ENCODE measurements at regions not wholly inside any gene's neighbourhood (a gene's known extent, or its start where the extent isn't known, plus 50 kb on each side); places are given as distances from the start of the nearest gene placed in this dataset.

DNA sequence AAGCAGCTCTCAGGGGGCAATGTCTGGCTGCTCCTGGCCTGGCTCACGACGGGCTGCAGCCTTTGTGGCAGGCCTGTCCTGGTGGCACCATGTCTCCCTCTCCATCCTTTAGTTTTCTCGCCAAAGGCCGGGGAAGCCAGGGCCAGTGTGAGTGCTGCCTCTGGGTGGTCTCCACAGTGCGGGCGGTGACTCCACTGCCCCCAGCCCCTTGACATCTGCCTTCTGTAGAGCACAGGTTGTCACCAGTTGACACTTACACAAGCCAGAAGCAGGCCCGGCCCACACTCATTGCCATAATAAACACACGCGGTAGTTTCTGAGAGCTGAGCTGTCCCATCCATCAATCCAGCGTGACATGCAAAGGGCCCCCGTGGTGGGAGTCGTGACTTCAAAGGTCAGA lies 219.5 kb downstream of the TFAP2C start:
- DNase-seq: no peak
- intact Hi-C loops (cut with micrococcal nuclease): no loop called here

DNA sequence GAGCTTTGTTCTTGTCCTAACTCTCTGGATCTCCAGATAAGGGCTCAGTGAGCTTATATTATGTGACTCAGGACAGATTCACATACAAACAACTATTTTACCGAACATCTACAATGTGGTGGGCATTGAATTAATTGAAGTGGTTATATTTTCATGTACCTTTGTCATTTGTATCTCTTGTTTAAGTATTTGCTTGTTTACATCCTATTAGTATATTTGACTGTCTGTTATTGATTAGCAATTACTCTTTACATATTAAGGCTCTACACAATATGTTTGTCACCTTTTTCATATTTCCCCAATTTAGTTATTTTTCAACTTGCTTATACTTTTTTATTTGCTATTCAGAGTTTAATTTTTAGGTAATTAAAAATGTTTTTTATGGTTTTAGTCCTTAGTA lies 222.4 kb downstream of the TFAP2C start:
- no peak for ATAC-seq
- intact Hi-C loops (cut with micrococcal nuclease): no loop called here
- no peak for DNase-seq

More for the DNA sequence above, 219.5 kb downstream of the TFAP2C start:
- ATAC-seq: no peak

DNA sequence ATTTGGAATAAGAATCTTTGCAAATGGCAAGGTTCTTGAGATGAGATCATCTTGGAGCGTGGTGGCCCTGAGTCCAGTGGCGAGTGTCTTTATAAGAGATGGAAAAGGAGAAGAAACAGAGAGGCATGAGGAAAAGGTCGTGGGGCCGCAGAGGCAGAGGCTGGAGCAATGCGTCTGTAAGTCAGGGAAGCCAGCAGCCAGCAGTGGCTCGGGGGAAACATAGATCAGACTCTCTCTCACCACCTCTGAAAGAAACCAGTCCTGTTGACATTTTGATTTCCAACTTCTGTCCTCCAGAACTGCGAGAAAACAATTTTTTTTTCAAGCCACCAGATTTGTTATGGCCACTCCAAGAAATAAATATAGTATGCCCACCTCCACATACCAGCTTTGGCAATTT lies 226.6 kb downstream of the TFAP2C start:
- DNase-seq (no peak), ATAC-seq (no peak)
- intact Hi-C loops (cut with micrococcal nuclease): no loop called here

DNA sequence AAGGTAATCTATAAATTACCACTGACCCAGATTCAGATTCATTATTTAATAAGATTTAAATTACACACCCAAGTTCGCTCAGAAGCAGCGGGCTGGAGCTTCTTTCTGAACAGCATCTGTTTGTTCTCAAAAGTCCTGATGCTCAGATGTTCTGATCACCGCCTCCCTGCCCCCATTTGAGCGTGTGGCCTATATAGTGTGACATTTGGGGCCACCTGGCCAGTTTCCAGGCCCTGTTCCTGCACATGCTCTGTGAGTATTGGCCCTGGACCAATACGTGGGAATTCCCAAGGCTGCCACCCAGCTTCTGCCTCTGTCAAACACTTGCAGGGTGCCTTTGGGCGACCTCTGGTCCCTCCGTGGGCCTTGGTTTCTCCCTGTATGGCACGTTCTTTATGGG lies 228.8 kb downstream of the TFAP2C start:
- ATAC-seq: no peak
- intact Hi-C loops (cut with micrococcal nuclease): no loop called here
- no peak for DNase-seq

DNA sequence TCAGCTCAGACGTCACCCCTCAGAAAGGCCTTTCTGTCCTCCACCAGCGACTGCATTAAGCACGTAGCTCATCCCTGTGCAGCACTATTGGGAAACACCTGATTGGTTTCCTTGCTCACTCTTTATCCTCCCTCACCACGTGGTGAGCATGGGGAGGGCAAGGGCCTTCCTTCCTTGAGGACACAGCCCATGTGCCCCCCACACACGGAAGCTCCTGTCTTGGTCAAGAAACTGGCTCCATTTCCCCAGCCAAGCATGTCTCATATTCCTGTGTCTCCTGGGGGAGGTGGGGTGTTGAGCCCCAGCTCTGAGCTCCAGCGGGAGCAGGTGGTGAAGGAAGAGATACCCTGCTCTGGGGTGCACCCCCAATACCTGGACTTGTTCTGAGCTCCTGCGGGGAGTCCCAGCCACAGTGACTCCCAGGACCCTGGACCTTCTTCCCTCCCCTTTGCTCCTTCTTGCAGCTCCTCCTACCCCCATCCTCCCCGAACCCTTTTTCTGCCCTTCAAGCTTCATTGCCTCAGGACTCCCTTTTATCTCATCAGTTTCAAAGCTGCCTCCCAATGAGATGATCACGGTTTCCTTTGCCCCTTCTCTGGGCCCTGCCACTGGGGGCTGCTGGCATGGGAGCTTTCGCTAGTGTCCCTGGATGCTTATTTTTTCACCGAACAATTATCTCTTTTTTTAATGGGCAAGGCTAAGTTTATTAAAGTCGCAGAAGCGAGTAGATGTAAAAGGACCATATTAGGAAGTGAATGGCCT lies 230.1 kb downstream of the TFAP2C start:
- no peak for ATAC-seq
- intact Hi-C loops (cut with micrococcal nuclease): no loop called here
- no peak for DNase-seq

DNA sequence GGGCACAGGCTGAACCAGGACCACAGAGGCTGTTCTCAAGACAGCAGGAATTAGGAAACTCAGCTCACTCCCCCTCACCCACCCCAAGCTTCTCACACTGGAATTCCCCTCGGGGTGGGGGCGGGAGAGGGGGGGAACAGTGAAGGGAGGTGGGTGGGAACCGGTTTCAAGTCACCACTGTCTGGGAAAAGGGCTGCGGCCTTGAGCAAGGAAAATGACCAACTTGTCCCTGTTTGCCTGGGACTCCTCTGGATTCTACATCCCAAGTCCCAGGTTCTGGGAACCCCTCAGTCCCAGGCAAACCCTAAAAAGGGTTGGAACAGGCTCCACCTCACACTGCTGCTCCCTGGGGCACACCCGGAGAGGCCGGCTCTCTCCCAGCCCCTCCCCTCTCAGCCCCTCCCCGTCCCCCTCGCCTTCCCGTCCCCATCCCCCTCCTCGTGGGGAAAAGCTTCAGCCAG lies 230.7 kb downstream of the TFAP2C start:
- intact Hi-C loops (cut with micrococcal nuclease): no loop called here
- DNase-seq: no peak
- no peak for ATAC-seq

DNA sequence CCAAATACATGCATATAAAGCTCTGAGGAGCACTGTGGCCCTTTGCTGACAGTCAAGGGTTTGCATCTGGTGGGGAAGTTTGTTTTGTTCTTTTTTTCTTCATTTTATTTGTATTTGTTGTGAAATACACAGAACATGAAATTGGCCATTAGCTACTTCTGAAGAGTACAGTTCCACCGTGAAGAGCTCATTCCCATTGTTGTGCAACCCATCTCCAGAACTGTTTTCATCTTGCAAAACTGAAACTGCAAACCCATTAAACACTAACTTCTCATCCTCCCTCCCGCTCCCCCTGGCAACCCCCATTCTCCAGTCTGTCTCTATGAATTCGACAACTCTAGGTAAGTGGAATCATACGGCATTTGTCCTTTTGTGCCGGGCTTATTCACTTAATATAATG lies 231.3 kb downstream of the TFAP2C start:
- ATAC-seq (no peak), DNase-seq (no peak)
- intact Hi-C loops (cut with micrococcal nuclease): no loop called here

DNA sequence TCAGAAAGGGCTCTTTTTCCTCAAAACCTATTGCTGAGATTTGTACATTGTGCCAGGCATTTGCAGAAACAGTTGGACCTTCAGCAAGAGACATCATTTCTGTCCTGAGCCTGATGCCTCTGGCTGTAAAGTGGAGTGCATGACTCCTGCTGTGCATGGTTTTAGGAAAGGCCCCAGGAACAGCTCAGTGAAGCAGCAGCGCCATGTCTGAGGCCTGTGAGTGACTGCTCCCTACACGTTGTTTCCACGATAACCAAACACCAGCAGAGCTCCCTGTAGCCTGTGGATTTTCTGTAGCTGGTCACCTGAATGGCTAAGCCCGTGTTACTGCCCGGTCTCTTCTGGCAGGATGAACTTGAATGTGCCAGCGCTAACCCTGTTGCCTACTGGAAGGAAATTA lies 232.5 kb downstream of the TFAP2C start:
- DNase-seq: no peak
- ATAC-seq: no peak
- intact Hi-C loops (cut with micrococcal nuclease): no loop called here

DNA sequence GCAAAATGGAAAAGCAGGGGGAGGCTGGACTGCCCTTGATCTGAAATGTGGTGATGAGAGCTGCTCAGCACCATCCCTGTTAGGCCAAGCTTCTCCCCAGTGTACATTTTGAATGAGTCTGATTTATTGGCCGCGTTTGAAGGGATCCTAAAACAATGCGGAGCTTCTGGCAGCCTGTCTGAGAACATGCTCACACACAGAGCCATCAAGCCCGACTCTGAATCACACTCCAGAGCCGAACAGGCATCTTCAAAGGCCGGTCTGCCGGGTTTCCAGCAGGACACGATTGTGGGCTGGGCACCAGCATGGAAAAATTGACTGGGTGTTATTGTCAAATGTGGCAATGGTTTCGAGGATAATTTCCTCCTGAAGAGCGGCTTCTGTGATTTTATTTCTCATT lies 235.9 kb downstream of the TFAP2C start:
- no peak for ATAC-seq
- intact Hi-C loops (cut with micrococcal nuclease): no loop called here

DNA sequence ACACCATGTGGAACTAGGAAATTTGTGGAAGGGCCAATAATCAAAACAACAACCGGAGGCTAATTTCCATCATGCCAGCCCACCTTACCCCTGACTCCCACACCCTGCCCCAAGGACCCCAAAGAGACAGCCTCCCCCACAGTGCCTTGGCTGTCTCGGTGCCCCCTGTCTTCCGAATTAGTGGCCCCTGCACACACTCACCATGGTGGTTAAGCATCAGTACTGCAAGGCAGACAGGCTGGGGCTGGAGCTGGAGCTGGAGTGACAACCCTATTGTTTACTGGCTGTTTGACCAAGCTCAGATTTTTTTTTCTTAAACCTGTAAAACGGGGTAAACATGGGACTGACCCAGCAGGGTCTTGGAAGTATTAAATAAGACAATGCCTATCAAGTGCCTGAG lies 238.0 kb downstream of the TFAP2C start:
- DNase-seq (no peak), ATAC-seq (no peak)
- intact Hi-C loops (cut with micrococcal nuclease): no loop called here

More for the DNA sequence above, 235.9 kb downstream of the TFAP2C start:
- DNase-seq: no peak

DNA sequence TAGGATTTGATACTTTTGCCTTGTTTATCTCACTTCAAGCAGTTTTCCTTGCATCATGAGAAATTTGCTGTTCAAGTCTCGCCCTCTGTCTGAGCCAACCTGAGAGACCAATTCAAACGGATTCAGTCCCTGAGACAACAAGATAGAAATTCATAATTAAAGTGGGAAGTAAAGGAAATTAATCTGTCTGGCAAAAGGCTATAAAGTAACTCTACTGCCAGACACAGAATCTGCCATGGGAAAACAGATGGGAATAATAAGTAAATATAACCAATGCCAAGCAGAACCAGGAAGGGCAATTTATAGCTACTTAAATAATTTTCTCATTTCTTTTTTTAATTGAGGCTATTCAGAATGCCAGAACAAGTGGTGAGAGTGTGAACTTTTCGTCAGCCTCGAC lies 239.6 kb downstream of the TFAP2C start:
- ATAC-seq (no peak), DNase-seq (no peak)
- intact Hi-C loops (cut with micrococcal nuclease): no loop called here

DNA sequence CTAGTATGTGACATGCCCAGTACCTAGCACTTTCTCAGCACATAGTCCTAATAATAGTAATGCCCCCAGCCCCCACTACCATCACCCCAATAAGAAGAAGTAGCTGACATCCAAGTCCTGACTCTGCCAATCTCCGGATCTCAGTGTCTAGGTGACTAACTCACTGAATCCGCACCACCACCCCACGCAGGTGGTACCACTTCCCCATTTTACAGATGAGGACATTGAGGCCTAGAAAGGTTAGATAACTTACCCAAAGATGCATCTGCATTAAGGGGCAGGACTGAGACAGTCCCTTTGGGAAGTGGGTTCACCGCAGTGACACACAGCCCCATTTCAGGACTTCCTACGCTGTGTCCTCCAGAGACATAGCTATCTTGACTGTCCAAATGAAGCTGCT lies 241.2 kb downstream of the TFAP2C start:
- ATAC-seq: no peak
- intact Hi-C loops (cut with micrococcal nuclease): no loop called here
- DNase-seq: no peak

DNA sequence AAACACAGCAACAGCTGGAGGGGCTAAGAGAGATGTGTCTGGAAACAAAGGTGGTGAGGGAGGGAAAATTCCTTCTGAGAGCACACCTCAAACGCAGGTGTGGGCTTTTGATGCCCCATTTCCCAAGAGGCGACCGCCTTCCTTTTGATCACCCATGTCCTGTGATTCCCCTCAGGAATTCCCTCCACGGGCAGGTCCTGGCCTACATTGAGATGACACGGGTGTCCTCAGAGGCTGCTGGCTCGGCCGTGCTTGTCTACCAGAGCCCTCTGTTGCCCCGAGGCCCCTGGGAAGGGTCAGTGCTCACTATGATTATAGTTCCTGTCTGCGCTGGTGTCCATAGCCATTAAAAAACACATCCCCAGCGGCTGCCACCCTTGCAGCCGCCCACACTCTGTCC lies 242.6 kb downstream of the TFAP2C start:
- intact Hi-C loops (cut with micrococcal nuclease): no loop called here
- ATAC-seq: no peak
- no peak for DNase-seq

DNA sequence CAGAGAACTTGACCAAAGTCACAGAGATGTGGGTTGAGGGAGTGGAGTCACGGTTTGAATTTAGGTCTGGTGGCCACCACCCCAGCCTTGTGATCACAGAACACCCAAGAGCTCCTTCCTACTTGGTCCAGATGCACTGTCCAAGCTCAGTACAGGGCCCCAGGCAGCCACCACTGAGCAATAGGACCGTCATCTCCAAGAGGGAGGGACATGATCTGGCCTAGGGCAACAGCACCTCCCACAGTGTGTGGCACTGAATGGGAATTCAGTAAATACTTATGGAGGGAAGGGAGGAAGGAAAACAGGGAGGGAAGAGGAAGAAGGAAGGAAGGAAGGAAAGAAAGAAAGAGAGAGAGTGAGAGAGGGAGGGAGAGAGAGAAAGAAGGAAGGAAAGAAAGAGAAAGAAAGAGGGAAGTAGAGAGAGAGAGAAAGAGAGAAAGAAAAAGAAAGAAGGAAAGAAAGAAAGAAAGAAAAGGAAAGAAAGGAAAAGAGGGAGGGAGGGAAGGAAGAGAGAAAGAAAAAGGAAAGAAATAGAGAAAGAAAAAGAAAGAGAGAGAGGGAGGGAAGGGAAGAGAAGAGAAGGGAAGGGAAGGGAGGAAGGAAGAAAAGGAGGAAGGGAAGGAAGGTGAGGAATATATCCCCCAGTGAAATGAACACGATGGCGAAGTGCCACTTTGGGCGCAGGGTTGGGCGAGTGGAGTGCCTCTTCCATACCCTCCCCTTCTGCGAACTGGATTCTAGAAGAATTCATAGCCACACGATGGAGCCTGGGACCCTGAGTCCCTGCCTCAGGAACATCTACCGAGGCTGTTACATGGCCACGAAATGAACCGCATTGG lies 243.7 kb downstream of the TFAP2C start:
- ATAC-seq (no peak), DNase-seq (no peak)
- intact Hi-C loops (cut with micrococcal nuclease): no loop called here

DNA sequence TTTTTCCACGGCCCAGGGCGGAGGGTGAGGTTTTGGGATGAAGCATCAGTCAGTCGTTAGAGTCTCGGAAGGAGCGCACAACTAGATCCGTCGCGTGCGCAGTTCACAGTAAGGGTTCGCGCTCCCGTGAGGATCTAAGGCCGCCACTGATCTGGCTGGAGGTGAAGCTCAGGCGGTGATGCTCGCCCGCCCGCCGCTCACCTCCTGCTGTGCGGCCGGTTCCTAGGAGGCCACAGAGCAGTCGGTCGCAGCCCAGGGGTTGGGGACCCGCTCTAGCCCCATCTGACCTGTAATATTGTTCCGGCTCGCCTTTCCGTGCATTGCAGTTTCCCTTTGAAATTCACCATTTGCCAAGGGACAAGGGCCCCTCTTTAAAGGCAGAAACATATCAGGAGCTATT lies 244.7 kb downstream of the TFAP2C start:
- intact Hi-C loops (cut with micrococcal nuclease): no loop called here
- ATAC-seq (no peak), DNase-seq (no peak)

DNA sequence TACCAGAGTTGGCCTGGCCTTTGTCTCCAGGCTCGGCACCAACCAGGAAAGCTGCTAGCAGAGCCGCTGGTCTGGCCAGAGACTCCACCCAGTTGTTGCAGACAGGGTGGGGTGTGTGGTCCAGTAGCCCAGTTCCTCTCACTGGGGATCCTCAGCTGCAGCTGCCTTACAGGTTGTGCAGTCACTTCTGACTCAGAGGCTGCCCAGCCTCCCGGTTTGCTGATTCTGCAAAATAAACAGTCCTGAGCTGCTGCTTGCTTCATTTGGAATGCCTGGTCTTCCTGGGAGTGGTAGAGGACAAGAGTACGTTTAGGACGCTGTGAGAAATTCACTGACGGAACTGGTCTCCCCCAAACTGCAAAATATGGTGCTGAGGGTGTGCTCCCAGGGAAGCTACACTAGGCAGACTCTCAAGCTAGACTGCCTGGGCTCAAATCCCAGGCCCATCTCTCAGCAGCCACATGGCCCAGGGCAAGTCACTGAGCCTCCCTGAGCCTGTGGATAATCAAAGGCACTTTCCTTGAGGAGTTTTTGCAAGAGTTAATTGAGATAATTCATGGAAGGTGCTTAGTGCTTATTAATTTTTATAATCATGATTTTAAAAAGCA lies 246.1 kb downstream of the TFAP2C start:
- ATAC-seq: no peak
- no peak for DNase-seq
- intact Hi-C loops (cut with micrococcal nuclease): no loop called here

DNA sequence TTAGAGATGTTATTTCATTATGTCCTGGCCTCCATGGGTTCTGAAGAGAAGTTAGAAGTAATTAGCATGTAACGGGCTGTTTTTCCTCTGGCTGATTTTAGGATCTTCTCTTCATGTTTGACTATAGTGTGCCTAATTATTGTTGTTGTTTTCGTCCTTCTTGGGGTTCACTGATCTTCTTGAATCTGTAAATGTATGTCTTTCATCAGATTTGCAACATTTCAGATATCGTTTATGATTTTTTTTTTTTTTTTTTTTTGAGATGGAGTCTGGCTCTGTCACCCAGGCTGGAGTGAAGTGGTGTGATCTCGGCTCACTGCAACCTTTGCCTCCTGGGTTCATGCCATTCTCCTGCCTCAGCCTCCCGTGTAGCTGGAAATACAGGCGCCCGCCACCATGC lies 246.7 kb downstream of the TFAP2C start:
- no peak for ATAC-seq
- intact Hi-C loops (cut with micrococcal nuclease): no loop called here
- DNase-seq: no peak

DNA sequence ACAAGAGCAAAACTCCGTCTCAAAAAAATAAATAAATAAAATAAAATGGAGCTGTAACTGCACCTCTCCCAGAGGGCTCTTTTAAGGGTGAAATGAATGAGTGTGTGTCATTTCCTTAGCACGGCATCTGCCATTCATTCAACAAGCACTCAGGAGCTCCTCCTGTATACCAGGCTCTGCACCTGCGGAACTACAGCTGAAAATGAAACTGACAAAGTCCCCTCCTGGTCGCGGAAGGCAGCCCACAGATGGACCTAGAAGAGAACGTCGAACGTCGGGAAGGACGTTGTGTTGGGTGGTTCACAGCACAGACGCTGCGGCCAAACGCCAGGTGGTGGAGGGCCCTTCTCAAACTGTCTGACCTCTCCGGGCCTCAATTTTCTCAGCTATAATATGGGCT lies 256.4 kb downstream of the TFAP2C start:
- DNase-seq (no peak), ATAC-seq (no peak)
- intact Hi-C loops (cut with micrococcal nuclease): no loop called here

DNA sequence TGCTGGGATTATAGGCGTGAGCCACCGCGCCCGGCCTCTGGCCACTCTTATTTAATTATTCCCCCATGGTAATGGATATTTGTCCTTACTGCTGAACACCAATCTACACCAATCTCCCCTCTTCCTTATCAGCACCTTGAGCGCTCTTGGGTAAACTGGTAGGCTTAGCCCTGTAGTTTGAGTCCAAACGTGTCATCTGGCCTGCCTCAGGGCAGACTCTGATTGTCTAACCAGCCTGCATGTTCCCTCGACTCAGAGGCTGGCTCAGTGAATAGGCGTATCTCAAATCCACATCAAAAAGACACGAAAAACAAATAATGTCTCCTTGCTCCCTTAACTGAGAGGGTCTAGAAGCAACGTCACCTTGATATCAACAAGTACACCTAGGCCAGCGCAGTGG lies 260.9 kb downstream of the TFAP2C start:
- ATAC-seq: no peak
- intact Hi-C loops (cut with micrococcal nuclease): no loop called here
- DNase-seq: no peak

DNA sequence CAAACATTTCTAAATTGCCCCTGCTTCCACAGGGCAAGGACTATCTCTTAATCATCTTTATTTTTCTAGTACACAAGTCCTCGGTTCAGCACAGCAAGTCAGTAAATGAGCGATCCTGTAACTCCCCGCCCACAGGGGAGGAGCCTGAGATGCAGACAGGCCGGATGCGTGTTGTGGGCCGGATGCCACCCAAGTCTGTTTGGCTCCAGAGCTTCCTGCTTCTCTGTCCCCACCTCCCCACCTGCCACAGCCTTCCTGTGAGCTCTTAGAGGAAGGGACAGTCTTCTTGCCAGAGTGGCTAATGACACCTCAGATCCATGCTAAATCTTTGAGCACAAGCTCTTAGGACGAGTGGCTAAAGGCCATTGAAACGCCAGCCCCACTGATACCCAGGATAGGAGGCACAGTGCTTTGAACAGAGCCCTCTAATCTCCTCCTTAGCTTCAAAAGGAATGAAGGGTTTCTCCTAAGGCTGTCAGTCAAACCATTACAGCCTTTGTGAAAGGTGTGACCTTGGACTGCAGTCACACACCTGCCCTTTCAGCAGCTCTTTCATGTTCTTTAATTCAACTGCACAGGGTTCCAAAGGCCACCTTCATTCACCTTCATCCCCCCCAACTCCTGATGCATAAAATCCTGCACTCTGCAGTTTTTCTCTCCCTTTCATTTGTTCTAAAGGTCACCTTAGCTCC lies 264.3 kb downstream of the TFAP2C start:
- no peak for DNase-seq
- intact Hi-C loops (cut with micrococcal nuclease): no loop called here
- ATAC-seq: no peak

Measured in left ventricle myocardium superior (tissue), 1 donor.